ENCODE measurements at regions not wholly inside any gene's neighbourhood (a gene's known extent, or its start where the extent isn't known, plus 50 kb on each side); places are given as distances from the start of the nearest gene placed in this dataset.

- TF ChIP-seq, protein P1, sequence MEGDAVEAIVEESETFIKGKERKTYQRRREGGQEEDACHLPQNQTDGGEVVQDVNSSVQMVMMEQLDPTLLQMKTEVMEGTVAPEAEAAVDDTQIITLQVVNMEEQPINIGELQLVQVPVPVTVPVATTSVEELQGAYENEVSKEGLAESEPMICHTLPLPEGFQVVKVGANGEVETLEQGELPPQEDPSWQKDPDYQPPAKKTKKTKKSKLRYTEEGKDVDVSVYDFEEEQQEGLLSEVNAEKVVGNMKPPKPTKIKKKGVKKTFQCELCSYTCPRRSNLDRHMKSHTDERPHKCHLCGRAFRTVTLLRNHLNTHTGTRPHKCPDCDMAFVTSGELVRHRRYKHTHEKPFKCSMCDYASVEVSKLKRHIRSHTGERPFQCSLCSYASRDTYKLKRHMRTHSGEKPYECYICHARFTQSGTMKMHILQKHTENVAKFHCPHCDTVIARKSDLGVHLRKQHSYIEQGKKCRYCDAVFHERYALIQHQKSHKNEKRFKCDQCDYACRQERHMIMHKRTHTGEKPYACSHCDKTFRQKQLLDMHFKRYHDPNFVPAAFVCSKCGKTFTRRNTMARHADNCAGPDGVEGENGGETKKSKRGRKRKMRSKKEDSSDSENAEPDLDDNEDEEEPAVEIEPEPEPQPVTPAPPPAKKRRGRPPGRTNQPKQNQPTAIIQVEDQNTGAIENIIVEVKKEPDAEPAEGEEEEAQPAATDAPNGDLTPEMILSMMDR (IDR thresholded peaks at IDR 0.05; ENCODE audit: low read length): no peak
- TF ChIP-seq EZH2 (IDR thresholded peaks at IDR 0.05; ENCODE audit: borderline replicate concordance, low read length): no peak
Measured at GRCh38 chr9:88873635-88874034, 117.6 kb upstream of the S1PR3 start.

All from OCI-LY1 (cell line).